Activated naive CD8-positive, alpha-beta T cell treated with anti-CD3 and anti-CD28 coated beads for 36 hours (primary cell): ENCODE measurements at regions not wholly inside any gene's neighbourhood (a gene's known extent, or its start where the extent isn't known, plus 50 kb on each side); places are given as distances from the start of the nearest gene placed in this dataset.

Experiments used
- DNase-seq: peaks from one replicate; pipeline ENCODE4 v3.0.0; 2021
- H3K27ac Mint-ChIP-seq: one replicate; pipeline ENCODE4 v1.8.0; 2022; ENCODE audit warnings: mild to moderate bottlenecking, moderate library complexity, mixed read lengths
- H3K27me3 Mint-ChIP-seq: one replicate; pipeline ENCODE4 v1.8.0; 2022; ENCODE audit warnings: mild to moderate bottlenecking, mixed read lengths
- H3K36me3 Mint-ChIP-seq: one replicate; pipeline ENCODE4 v1.8.0; 2021; ENCODE audit warnings: mild to moderate bottlenecking, mixed read lengths
- H3K4me1 Mint-ChIP-seq: one replicate; pipeline ENCODE4 v1.8.0; 2021; ENCODE audit warnings: mixed read lengths
- H3K4me3 Mint-ChIP-seq: one replicate; pipeline ENCODE4 v1.8.0; 2022; ENCODE audit warnings: mild to moderate bottlenecking, moderate library complexity, mixed read lengths
- H3K9me3 Mint-ChIP-seq: one replicate; pipeline ENCODE4 v1.8.0; 2022; ENCODE audit warnings: mixed read lengths

GRCh38 chr17:5823219-5823618 is 238.9 kb upstream of the NLRP1 start:
- no peak overlapping the region for H3K4me3 Mint-ChIP-seq
- H3K27me3 Mint-ChIP-seq = peaks cover 21% of the 10 kb centered on the region
- H3K27ac Mint-ChIP-seq = no peak overlapping the region
- no peak for DNase-seq
- H3K9me3 Mint-ChIP-seq = no peaks in the 10 kb centered on the region
- H3K36me3 Mint-ChIP-seq = no peaks in the 10 kb centered on the region
- H3K4me1 Mint-ChIP-seq = no peaks in the 10 kb centered on the region

DNA sequence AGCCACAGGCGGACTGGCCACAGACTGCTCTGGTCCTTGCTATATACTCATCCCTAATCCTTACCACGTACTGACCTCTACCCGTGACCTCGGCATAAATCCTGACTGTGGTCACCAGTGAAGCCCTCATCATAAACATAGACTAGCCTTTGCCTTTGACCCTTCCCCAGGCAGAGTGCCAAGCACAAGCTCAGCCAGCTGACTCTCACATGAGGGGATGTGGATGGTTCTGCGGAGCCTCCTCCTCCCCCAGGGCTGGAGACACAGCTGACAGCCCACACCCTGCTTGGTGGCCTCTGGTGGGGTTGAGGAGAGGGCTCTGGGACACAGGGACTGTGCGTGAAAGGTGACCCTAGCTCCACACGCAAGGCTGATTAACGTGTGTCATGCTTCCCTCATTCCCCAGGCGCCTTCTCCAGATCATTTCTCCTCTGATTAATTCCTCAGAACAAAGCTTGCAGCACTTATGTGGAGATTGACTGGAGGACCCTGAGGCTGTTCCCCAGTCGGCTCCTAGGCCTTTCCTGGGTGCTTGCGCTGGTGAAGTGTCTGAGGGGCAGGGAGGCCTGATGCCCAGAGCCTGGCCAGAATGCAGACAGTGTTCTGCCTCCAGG is 241.5 kb upstream of the NLRP1 start:
- no peak for DNase-seq
- Mint-ChIP-seq H3K9me3 (no peaks in the 10 kb centered on the region), H3K27ac (no peak overlapping the region), H3K4me1 (no peaks in the 10 kb centered on the region), H3K36me3 (no peaks in the 10 kb centered on the region), H3K27me3 (peaks cover 16% of the 10 kb centered on the region), H3K4me3 (no peak overlapping the region)

DNA sequence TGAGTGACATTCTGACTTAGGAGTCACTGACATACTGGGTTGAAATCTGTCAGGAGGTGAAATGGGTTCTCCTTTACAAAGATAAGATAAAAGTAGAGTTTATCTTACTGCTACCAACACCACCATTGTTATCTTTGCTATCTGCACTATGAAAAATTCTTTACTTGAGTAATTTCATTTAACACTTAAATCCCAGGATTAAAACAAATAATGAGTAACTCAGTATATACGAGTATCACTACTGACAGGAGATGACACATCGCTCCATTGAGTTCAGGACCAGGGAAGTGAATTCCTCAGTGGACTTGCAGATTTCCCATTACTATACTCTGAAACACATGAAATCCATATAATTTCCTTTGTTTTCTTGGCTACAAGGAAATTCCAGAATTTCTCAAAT is 242.1 kb upstream of the NLRP1 start:
- Mint-ChIP-seq H3K27me3 (peaks cover 16% of the 10 kb centered on the region), H3K4me3 (no peak overlapping the region), H3K4me1 (no peaks in the 10 kb centered on the region), H3K36me3 (no peaks in the 10 kb centered on the region), H3K9me3 (no peaks in the 10 kb centered on the region), H3K27ac (no peak overlapping the region)
- DNase-seq = no peak

- DNase-seq = no peak
- H3K36me3 Mint-ChIP-seq = no peaks in the 10 kb centered on the region
- H3K27ac Mint-ChIP-seq = no peak overlapping the region
- no peaks in the 10 kb centered on the region for H3K9me3 Mint-ChIP-seq
- no peak overlapping the region for H3K4me3 Mint-ChIP-seq
- peaks cover 10% of the 10 kb centered on the region for H3K4me1 Mint-ChIP-seq
- peaks cover 9% of the 10 kb centered on the region for H3K27me3 Mint-ChIP-seq
These were observed 239.3 kb upstream of the WSCD1 start for GRCh38 chr17:5830921-5831320.

GRCh38 chr17:5832886-5833285 is 237.3 kb upstream of the WSCD1 start:
- H3K27ac Mint-ChIP-seq = no peak overlapping the region
- H3K36me3 Mint-ChIP-seq = no peaks in the 10 kb centered on the region
- no peak for DNase-seq
- no peaks in the 10 kb centered on the region for H3K9me3 Mint-ChIP-seq
- no peak overlapping the region for H3K4me3 Mint-ChIP-seq
- peaks cover 10% of the 10 kb centered on the region for H3K4me1 Mint-ChIP-seq
- peaks cover 11% of the 10 kb centered on the region for H3K27me3 Mint-ChIP-seq

DNA sequence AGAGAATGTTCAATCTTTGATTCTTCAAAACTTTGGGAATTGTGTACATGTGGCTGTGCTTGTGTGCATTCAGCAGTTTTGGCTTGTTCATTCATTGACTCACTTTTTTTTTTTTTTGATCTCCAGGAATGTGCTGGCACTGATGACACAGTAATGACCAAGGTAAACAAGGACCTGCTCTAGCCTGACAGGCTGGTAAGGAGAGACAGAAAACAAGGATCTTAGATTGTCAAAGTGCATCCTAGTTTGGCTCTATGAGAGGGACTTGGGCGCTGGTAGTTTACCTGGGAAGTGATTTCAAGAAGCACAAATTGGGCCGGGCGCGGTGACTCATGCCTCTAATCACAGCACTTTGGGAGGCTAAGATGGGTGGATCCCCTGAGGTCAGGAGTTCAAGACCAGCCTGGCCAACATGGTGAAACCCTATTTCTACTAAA is 233.1 kb upstream of the WSCD1 start:
- DNase-seq = no peak
- Mint-ChIP-seq H3K36me3 (no peaks in the 10 kb centered on the region), H3K4me3 (no peak overlapping the region), H3K4me1 (peaks cover 13% of the 10 kb centered on the region), H3K9me3 (no peaks in the 10 kb centered on the region), H3K27ac (no peak overlapping the region), H3K27me3 (peaks cover 11% of the 10 kb centered on the region)

GRCh38 chr17:5838661-5839300 is 231.4 kb upstream of the WSCD1 start:
- H3K4me1 Mint-ChIP-seq = peaks cover 7% of the 10 kb centered on the region
- no peaks in the 10 kb centered on the region for H3K36me3 Mint-ChIP-seq
- no peak overlapping the region for H3K4me3 Mint-ChIP-seq
- no peak for DNase-seq
- no peak overlapping the region for H3K27ac Mint-ChIP-seq
- no peaks in the 10 kb centered on the region for H3K9me3 Mint-ChIP-seq
- peaks cover 13% of the 10 kb centered on the region for H3K27me3 Mint-ChIP-seq

DNA sequence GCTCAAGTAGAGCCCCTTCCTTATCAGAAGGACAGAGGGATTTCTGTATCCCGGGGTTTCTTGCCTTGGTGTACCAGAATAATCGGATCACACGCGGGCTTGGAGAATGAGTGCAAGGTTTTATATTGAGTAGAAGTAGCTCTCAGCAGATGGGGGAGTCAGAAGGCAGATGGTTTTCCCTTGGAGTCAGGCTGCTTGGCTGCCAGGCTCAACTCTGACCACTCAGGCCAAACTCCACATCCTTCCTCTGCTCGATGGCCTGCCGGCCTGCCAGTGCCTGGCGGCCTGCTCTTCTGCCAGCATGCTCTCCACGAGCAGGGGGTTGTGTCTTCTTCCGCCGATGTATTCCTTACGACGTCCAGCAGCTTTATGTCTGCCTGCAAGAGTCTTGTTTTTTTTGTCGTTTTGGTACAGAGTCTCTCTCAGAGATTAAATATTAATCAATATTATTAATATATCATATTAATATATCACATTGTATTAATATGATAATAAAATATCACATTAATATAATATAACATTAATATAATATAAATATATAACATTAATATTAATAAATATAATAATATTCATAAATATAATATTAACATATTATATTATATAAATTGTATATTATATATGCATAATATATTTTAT is 229.2 kb upstream of the WSCD1 start:
- Mint-ChIP-seq H3K4me1 (peaks cover 3% of the 10 kb centered on the region), H3K4me3 (no peak overlapping the region), H3K27me3 (peaks cover 19% of the 10 kb centered on the region), H3K9me3 (no peaks in the 10 kb centered on the region), H3K27ac (no peak overlapping the region), H3K36me3 (no peaks in the 10 kb centered on the region)
- DNase-seq = no peak

DNA sequence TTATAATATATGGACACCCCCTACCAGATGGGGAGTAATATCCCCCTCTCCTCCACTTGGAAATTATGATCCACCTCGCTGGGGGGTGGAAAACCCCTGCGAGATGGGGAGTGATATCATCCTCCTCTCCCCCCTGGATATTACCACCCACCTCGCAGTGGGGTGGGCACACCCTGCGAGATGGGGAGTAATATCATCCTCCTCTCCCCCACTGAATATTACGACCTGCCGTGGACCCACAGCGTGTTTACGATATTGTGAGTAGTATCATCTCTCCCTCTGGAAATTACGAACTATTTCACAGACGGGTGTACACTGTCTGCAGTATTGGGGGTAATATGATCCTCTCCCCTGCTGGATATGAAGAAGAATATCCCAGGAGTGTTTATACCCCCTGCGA is 228.3 kb upstream of the WSCD1 start:
- Mint-ChIP-seq H3K4me1 (peaks cover 3% of the 10 kb centered on the region), H3K27ac (no peak overlapping the region), H3K36me3 (no peaks in the 10 kb centered on the region), H3K27me3 (peaks cover 18% of the 10 kb centered on the region), H3K9me3 (no peaks in the 10 kb centered on the region), H3K4me3 (no peak overlapping the region)
- no peak for DNase-seq

DNA sequence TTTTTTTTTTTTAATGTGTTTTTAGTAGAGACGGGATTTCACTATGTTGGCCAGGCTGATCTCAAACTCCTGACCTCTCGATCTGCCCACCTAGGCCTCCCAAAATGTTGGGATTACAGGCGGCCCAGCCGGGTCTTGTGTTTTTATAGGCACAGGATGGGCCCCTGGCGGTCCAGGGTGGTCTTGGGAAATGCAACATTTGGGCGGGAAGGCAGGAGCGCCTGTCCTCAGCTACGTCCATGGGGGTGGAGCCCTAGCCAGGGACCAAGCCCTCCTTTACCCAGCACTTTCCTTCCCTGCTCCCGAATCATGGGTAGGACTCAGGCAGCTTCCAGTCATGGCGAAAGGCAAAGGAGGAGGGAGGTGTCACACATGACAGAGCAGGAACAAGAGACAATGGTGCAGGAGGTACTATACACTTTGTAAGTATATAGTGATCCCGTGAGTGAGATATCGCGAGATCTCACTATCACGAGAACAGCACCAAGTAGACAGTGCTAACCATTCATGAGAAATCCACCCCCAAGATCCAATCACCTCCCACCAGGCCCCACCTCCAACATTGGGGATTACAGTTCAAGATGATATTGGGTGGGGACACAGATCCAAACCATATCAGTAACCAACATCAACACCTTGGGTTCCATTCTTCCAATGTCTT is 226.7 kb upstream of the WSCD1 start:
- Mint-ChIP-seq H3K4me1 (no peaks in the 10 kb centered on the region), H3K27me3 (peaks cover 21% of the 10 kb centered on the region), H3K4me3 (no peak overlapping the region), H3K9me3 (no peaks in the 10 kb centered on the region), H3K36me3 (no peaks in the 10 kb centered on the region), H3K27ac (no peak overlapping the region)
- DNase-seq = no peak

- Mint-ChIP-seq H3K4me3 (no peak overlapping the region), H3K27me3 (peaks cover 22% of the 10 kb centered on the region), H3K4me1 (no peaks in the 10 kb centered on the region), H3K9me3 (no peaks in the 10 kb centered on the region), H3K36me3 (no peaks in the 10 kb centered on the region), H3K27ac (no peak overlapping the region)
- DNase-seq = no peak
These were observed 224.2 kb upstream of the WSCD1 start for GRCh38 chr17:5846001-5846400.

GRCh38 chr17:5854871-5855554 is 215.2 kb upstream of the WSCD1 start:
- peaks cover 10% of the 10 kb centered on the region for H3K27me3 Mint-ChIP-seq
- H3K9me3 Mint-ChIP-seq = peaks cover 2% of the 10 kb centered on the region

DNA sequence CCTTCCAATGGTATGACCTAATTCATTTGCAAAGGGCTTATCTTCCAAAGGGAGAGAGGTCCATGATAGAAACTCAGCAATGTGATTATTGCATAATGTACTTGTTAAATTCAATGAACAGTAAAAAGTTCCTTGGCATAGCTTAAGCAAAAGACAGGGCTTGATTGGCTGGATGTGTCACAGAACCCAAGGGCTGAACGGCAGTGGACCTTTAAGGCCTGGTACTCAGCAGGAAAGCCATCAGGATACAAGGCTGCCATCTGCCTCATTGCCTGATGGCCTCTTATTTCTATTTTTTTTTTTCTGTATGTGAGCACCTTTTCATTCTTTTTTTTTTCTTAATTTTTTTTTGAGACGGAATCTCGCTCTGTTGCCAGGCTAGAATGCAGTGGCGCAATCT is 208.9 kb upstream of the WSCD1 start:
- DNase-seq = no peak
- Mint-ChIP-seq H3K27me3 (peaks cover 11% of the 10 kb centered on the region), H3K36me3 (no peaks in the 10 kb centered on the region), H3K27ac (no peak overlapping the region), H3K9me3 (peaks cover under 1% of the 10 kb centered on the region), H3K4me1 (peaks cover 4% of the 10 kb centered on the region), H3K4me3 (no peak overlapping the region)

More at GRCh38 chr17:5854871-5855554, 215.2 kb upstream of the WSCD1 start:
- Mint-ChIP-seq H3K4me1 (no peaks in the 10 kb centered on the region), H3K27ac (no peak overlapping the region), H3K36me3 (no peaks in the 10 kb centered on the region), H3K4me3 (no peak overlapping the region)
- no peak for DNase-seq

DNA sequence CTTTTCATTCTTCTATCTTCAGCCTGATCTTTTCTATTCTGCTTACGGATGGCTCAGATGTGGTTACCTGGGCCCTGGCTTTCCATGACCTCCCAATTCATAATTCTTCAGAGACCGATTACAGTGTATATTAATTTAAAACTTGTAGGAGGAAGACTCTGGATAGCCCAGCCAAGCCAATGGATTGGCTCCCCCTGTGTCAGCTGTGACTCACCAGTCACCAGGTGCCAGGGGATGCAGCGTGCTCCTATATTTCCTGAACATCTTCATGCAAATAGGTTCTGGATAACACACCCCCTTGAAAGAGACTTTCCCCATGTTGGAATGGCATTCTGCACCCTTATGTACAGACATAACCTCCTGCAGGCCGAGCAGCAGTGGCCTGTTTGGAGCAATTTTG is 208.3 kb upstream of the WSCD1 start:
- Mint-ChIP-seq H3K4me3 (no peak overlapping the region), H3K27me3 (peaks cover 10% of the 10 kb centered on the region), H3K9me3 (no peaks in the 10 kb centered on the region), H3K36me3 (no peaks in the 10 kb centered on the region), H3K27ac (no peak overlapping the region), H3K4me1 (peaks cover 4% of the 10 kb centered on the region)
- no peak for DNase-seq

DNA sequence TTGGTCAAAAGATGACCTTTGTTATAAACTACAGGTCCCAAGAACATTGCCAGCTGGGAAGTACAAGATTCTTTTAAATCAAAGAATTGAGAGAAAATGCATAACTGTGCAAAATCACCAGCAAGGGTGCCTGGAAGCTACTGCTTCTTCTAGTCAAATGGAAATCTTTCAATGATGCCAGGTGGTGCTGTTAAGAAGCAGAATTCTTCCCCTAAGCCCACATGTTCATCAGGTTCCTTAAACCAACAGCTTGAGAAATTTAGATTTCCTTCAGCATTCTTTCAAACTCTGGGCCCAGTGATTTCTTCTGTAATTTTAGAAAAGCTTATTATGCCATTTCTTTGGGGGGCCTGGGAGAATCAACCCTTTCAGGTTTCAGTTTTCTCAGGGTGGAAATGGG is 207.8 kb upstream of the WSCD1 start:
- Mint-ChIP-seq H3K27ac (no peak overlapping the region), H3K9me3 (no peaks in the 10 kb centered on the region), H3K27me3 (peaks cover 10% of the 10 kb centered on the region), H3K36me3 (no peaks in the 10 kb centered on the region), H3K4me1 (peaks cover 4% of the 10 kb centered on the region), H3K4me3 (no peak overlapping the region)
- DNase-seq = no peak
